ENCODE measurements at regions not wholly inside any gene's neighbourhood (a gene's known extent, or its start where the extent isn't known, plus 50 kb on each side); places are given as distances from the start of the nearest gene placed in this dataset.

DNA sequence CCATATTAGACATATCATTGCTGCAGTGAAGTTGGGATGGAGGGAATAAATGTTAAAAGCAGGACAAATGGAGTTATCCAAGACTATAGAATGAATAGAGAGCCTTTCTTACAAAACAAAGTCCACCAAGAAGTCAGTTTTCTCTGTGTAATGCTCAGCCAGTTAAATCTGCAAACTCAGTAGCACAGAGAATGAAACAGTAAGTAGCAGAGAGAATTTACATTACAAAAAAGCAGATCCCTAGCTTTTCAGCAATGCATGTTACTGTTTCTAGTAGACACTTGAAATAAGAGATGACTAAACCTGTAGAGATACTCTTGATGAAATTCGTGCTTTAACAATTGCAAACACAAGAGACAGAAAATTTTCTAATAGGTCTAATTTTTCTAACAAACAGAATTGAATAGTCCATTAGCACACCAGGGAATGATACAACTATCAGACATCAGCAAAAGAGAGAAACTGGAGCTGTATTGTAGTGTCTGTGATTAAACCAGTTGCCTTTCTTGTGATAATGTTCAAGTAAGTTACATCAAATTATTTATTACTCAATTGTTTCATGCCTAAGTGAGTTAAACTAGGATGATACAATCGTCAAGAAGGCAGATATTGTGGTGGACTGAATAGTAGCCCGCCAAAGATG lies 322.2 kb upstream of the DDX18 start:
- Mint-ChIP-seq H3K9me3 (peaks cover 19% of the 10 kb centered on the region), H3K27ac (ENCODE audit: unreplicated experiment) (peak overlapping the region; percentile 36), H3K4me3 (no peak overlapping the region), H3K36me3 (ENCODE audit: low read depth) (peaks cover 38% of the 10 kb centered on the region), H3K4me1 (peaks cover 14% of the 10 kb centered on the region), H3K27me3 (ENCODE audit: low read depth) (no peaks in the 10 kb centered on the region)
- no peak for DNase-seq (ENCODE audit: low read depth, low spot score)
- TF ChIP-seq, protein P1, sequence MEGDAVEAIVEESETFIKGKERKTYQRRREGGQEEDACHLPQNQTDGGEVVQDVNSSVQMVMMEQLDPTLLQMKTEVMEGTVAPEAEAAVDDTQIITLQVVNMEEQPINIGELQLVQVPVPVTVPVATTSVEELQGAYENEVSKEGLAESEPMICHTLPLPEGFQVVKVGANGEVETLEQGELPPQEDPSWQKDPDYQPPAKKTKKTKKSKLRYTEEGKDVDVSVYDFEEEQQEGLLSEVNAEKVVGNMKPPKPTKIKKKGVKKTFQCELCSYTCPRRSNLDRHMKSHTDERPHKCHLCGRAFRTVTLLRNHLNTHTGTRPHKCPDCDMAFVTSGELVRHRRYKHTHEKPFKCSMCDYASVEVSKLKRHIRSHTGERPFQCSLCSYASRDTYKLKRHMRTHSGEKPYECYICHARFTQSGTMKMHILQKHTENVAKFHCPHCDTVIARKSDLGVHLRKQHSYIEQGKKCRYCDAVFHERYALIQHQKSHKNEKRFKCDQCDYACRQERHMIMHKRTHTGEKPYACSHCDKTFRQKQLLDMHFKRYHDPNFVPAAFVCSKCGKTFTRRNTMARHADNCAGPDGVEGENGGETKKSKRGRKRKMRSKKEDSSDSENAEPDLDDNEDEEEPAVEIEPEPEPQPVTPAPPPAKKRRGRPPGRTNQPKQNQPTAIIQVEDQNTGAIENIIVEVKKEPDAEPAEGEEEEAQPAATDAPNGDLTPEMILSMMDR (conservative IDR thresholded peaks at IDR 0.05): no peak

GRCh38 chr2:117500721-117501120 lies 313.8 kb upstream of the DDX18 start:
- TF ChIP-seq, protein P1 (conservative IDR thresholded peaks at IDR 0.05): no peak
- DNase-seq (ENCODE audit: low read depth, low spot score): no peak
- Mint-ChIP-seq H3K9me3 (peaks cover 6% of the 10 kb centered on the region), H3K4me3 (no peak overlapping the region), H3K27ac (ENCODE audit: unreplicated experiment) (no peak overlapping the region), H3K27me3 (ENCODE audit: low read depth) (no peaks in the 10 kb centered on the region), H3K36me3 (ENCODE audit: low read depth) (peaks cover 19% of the 10 kb centered on the region), H3K4me1 (no peaks in the 10 kb centered on the region)

DNA sequence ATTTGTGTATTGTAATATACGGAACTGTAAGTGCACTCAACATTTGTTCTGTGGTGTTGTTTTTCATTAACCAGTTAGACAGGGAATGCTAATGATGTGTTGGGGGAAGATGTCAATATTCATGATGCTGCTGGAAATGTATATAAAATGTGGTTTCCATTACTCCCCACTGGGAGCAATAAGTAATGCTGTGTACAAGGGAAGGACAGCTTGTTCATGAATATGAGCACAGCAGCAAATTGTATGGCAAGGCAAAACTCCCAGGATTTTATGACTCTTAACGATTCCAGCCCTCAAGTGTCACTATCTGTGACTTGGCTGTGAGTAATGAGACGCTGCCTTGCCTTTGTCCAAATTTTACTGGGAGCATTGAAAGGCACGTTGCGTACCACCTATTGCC lies 312.4 kb upstream of the DDX18 start:
- Mint-ChIP-seq H3K4me3 (no peak overlapping the region), H3K9me3 (no peaks in the 10 kb centered on the region), H3K4me1 (no peaks in the 10 kb centered on the region), H3K27ac (ENCODE audit: unreplicated experiment) (no peak overlapping the region), H3K36me3 (ENCODE audit: low read depth) (peaks cover 9% of the 10 kb centered on the region), H3K27me3 (ENCODE audit: low read depth) (no peaks in the 10 kb centered on the region)
- DNase-seq (ENCODE audit: low read depth, low spot score): no peak
- TF ChIP-seq, protein P1 (conservative IDR thresholded peaks at IDR 0.05): no peak

GRCh38 chr2:117512307-117512706 lies 302.2 kb upstream of the DDX18 start:
- Mint-ChIP-seq H3K4me3 (no peak overlapping the region), H3K36me3 (ENCODE audit: low read depth) (peaks cover 16% of the 10 kb centered on the region), H3K27me3 (ENCODE audit: low read depth) (no peaks in the 10 kb centered on the region), H3K9me3 (peaks cover 11% of the 10 kb centered on the region), H3K27ac (ENCODE audit: unreplicated experiment) (no peak overlapping the region), H3K4me1 (peaks cover 4% of the 10 kb centered on the region)
- TF ChIP-seq, protein P1 (conservative IDR thresholded peaks at IDR 0.05): no peak
- no peak for DNase-seq (ENCODE audit: low read depth, low spot score)

- DNase-seq (ENCODE audit: low read depth, low spot score): no peak
- peaks cover 4% of the 10 kb centered on the region for H3K9me3 Mint-ChIP-seq
- TF ChIP-seq, protein P1 (conservative IDR thresholded peaks at IDR 0.05): no peak
- H3K4me3 Mint-ChIP-seq: no peak overlapping the region
- H3K4me1 Mint-ChIP-seq: peaks cover 8% of the 10 kb centered on the region
- no peaks in the 10 kb centered on the region for H3K27me3 Mint-ChIP-seq (ENCODE audit: low read depth)
- peaks cover 9% of the 10 kb centered on the region for H3K36me3 Mint-ChIP-seq (ENCODE audit: low read depth)
- no peak overlapping the region for H3K27ac Mint-ChIP-seq (ENCODE audit: unreplicated experiment)
These were observed 300.1 kb upstream of the DDX18 start for GRCh38 chr2:117514371-117514770.
